SK-N-SH (cell line): ENCODE measurements at regions not wholly inside any gene's neighbourhood (a gene's known extent, or its start where the extent isn't known, plus 50 kb on each side); places are given as distances from the start of the nearest gene placed in this dataset.
"Not testable (repeated sequence)": the region's sequence is repeated elsewhere in the genome, so short reads cannot be mapped to it uniquely, and the experiment has no call there.

Experiments used
- CTCF ChIA-PET: fragments of 300-600, 350-600 bp; formaldehyde crosslinking; extraction: SDS; loops from one replicate; lab custom pipeline; 2021; lab: Yijun Ruan, JAX
- POLR2A ChIA-PET: fragments of 350-600 bp; sonication (Branson Sonifier 250); formaldehyde crosslinking; extraction: SDS; loops from one replicate; lab custom pipeline; 2020; ENCODE audit warnings: antibody characterized with exemption, inconsistent platforms; lab: Yijun Ruan, JAX
- DNase-seq: peaks from one replicate; pipeline ENCODE4 v3.0.0; 2012
- H2AFZ ChIP-seq: fragments of 200-600 bp; sonication (generic); 2 replicates; pipeline ENCODE4 v1.8.1; 2016; ENCODE audit warnings: antibody characterized with exemption, mild to moderate bottlenecking, low read depth
- H3F3A ChIP-seq: fragments of 200-600 bp; sonication (generic); replicated peaks from 2 replicates; pipeline ENCODE3; 2016; ENCODE audit warnings: antibody characterized with exemption, mild to moderate bottlenecking; ENCODE audit not compliant: insufficient read depth
- H3K27ac ChIP-seq, 2 experiments: fragments of 200-500 bp in 1 of 2; fragments of 200-600 bp in 1 of 2; sonication (Bioruptor generic) in 1 of 2; sonication (generic), shearing (Covaris generic) in 1 of 2; 2 replicates each; pipeline versions ENCODE4 v1.5.1 to v1.6.1; 2014 to 2016; ENCODE audit warnings: low read depth in 2 of 2, inconsistent platforms in 1 of 2, low read length in 1 of 2, mild to moderate bottlenecking in 1 of 2, mixed read lengths in 1 of 2
- H3K27me3 ChIP-seq: fragments of 200-600 bp; sonication (generic), shearing (Covaris generic); 2 replicates; pipeline ENCODE4 v1.6.1; 2016; ENCODE audit warnings: mixed run types; ENCODE audit not compliant: insufficient read depth
- H3K36me3 ChIP-seq, 2 experiments: fragments of 200-500 bp in 1 of 2; fragments of 200-600 bp in 1 of 2; sonication (Bioruptor generic) in 1 of 2; sonication (generic) in 1 of 2; replicated peaks in 1 of 2; 2 replicates each; pipeline versions ENCODE3 to v1.5.1; 2014 to 2016; ENCODE audit warnings: low read length in 1 of 2, mild to moderate bottlenecking in 1 of 2; ENCODE audit not compliant: insufficient read depth in 2 of 2, control insufficient read depth in 1 of 2
- H3K4me1 ChIP-seq, 2 experiments: fragments of 200-500 bp in 1 of 2; fragments of 200-600 bp in 1 of 2; sonication (Bioruptor generic) in 1 of 2; sonication (generic), shearing (Covaris generic) in 1 of 2; 2 replicates each; pipeline versions ENCODE4 v1.5.1 to v1.6.1; 2014 to 2016; ENCODE audit warnings: low read depth in 1 of 2, low read length in 1 of 2, mixed run types in 1 of 2; ENCODE audit not compliant: insufficient read depth in 2 of 2, control insufficient read depth in 1 of 2
- H3K4me2 ChIP-seq: fragments of 200-600 bp; sonication (generic), shearing (Covaris generic); 2 replicates; pipeline ENCODE4 v1.6.1; 2017; ENCODE audit warnings: mixed run types
- H3K4me3 ChIP-seq, 2 experiments: fragments of 200-500 bp in 1 of 2; fragments of 200-600 bp in 1 of 2; sonication (Bioruptor generic) in 1 of 2; sonication (generic), shearing (Covaris generic) in 1 of 2; 2 replicates each; pipeline versions ENCODE4 v1.5.1 to v1.8.1; 2014 to 2016; ENCODE audit warnings: low read depth in 2 of 2, inconsistent platforms in 1 of 2, low read length in 1 of 2, mild to moderate bottlenecking in 1 of 2, mixed read lengths in 1 of 2, moderate library complexity in 1 of 2
- H3K79me2 ChIP-seq: fragments of 200-600 bp; sonication (generic); 2 replicates; pipeline ENCODE4 v1.8.1; 2017; ENCODE audit warnings: mild to moderate bottlenecking; ENCODE audit not compliant: insufficient read depth
- H3K9ac ChIP-seq: fragments of 200-600 bp; sonication (generic); 2 replicates; pipeline ENCODE4 v1.6.1; 2017; ENCODE audit warnings: mixed run types
- H3K9me2 ChIP-seq: fragments of 200-600 bp; sonication (generic); 2 replicates; pipeline ENCODE4 v1.6.1; 2017; ENCODE audit warnings: mixed run types
- H3K9me3 ChIP-seq: fragments of 200-600 bp; sonication (generic); 2 replicates; pipeline ENCODE4 v1.6.1; 2017; ENCODE audit warnings: mixed run types, mild to moderate bottlenecking, moderate library complexity
- H4K20me1 ChIP-seq: fragments of 200-600 bp; sonication (generic); 2 replicates; pipeline ENCODE4 v1.6.1; 2017; ENCODE audit warnings: mild to moderate bottlenecking, mixed run types; ENCODE audit not compliant: insufficient read depth
- CHD2 ChIP-seq: fragments of 150-350 bp; IDR thresholded peaks from 2 replicates; pipeline ENCODE4 v1.6.1; 2018; ENCODE audit warnings: low read length; ENCODE audit not compliant: partially characterized antibody
- CTCF ChIP-seq: fragments of 200-600 bp; sonication (generic); IDR thresholded peaks from 2 replicates; pipeline ENCODE4 v1.6.1; 2017; ENCODE audit warnings: antibody characterized with exemption, mild to moderate bottlenecking, moderate library complexity
- FOSL2 ChIP-seq: IDR thresholded peaks from 2 replicates; pipeline ENCODE4 v1.4.0; 2012; ENCODE audit warnings: low read depth, mild to moderate bottlenecking, moderate library complexity, borderline replicate concordance
- GABPA ChIP-seq: IDR thresholded peaks from 2 replicates; pipeline ENCODE4 v1.4.0; 2012; ENCODE audit warnings: low read depth, mild to moderate bottlenecking
- JUND ChIP-seq: IDR thresholded peaks from 2 replicates; pipeline ENCODE4 v1.4.0; 2012
- MEF2A ChIP-seq: IDR thresholded peaks from 2 replicates; pipeline ENCODE4 v1.4.0; 2012; ENCODE audit warnings: low read depth, borderline replicate concordance
- MXI1 ChIP-seq: IDR thresholded peaks from 2 replicates; pipeline ENCODE4 v1.6.1; 2012; ENCODE audit warnings: mild to moderate bottlenecking, low read depth, low read length, improper control_type of control experiment
- NRF1 ChIP-seq: IDR thresholded peaks from 2 replicates; pipeline ENCODE4 v1.6.1; 2012; ENCODE audit warnings: low read depth, mild to moderate bottlenecking, low read length
- POLR2AphosphoS5 ChIP-seq: IDR thresholded peaks from 2 replicates; pipeline ENCODE4 v1.6.1; 2012; ENCODE audit warnings: low read depth, low read length
- RFX5 ChIP-seq: IDR thresholded peaks from 2 replicates; pipeline ENCODE4 v1.6.1; 2012; ENCODE audit warnings: mild to moderate bottlenecking, improper control_type of control experiment, low read length
- RXRA ChIP-seq: IDR thresholded peaks from 2 replicates; pipeline ENCODE4 v1.4.0; 2012; ENCODE audit warnings: low read depth, mild to moderate bottlenecking, borderline replicate concordance
- SIN3A ChIP-seq: IDR thresholded peaks from 2 replicates; pipeline ENCODE4 v1.6.1; 2012; ENCODE audit warnings: low read depth, mild to moderate bottlenecking, low read length, moderate library complexity, borderline replicate concordance
- SMC3 ChIP-seq: IDR thresholded peaks from 2 replicates; pipeline ENCODE4 v1.6.1; 2012; ENCODE audit warnings: low read depth, low read length, improper control_type of control experiment
- USF1 ChIP-seq: IDR thresholded peaks from 2 replicates; pipeline ENCODE4 v1.4.0; 2012; ENCODE audit warnings: low read depth, borderline replicate concordance
- USF2 ChIP-seq: fragments of 150-350 bp; IDR thresholded peaks from 2 replicates; pipeline ENCODE4 v1.6.1; 2017; ENCODE audit warnings: antibody characterized with exemption, low read length, low read depth, borderline replicate concordance
- YY1 ChIP-seq: IDR thresholded peaks from 2 replicates; pipeline ENCODE4 v1.4.0; 2012; ENCODE audit warnings: low read depth, mild to moderate bottlenecking
- WGBS: methylation state at CpG from one replicate; pipeline ENCODE4 v1.1.6; 2017; ENCODE audit warnings: low lambda C conversion rate; 5-methylcytosine and 5-hydroxymethylcytosine counted together
- TF ChIP-seq, protein P1 (sequence below): IDR thresholded peaks from 2 replicates; pipeline ENCODE4; 2012
- TF ChIP-seq, protein P2 (sequence below): IDR thresholded peaks from 2 replicates; pipeline ENCODE4 v1.4.0; 2012; ENCODE audit warnings: low read depth, borderline replicate concordance

- CTCF ChIA-PET: interaction anchor here (1.0 kb wide), 1 partner anchor 26 kb away, joined by 3 read pairs; no protein-coding TSS in a partner anchor
- TF ChIP-seq YY1: no peak
- TF ChIP-seq MEF2A: no peak
- TF ChIP-seq SMC3: no peak
- no peak for TF ChIP-seq RXRA
- no peak for TF ChIP-seq JUND
- no peak for TF ChIP-seq NRF1
- TF ChIP-seq CHD2: no peak
- TF ChIP-seq RFX5: no peak
- TF ChIP-seq USF2: no peak
- no peak for TF ChIP-seq FOSL2
- no peak for TF ChIP-seq GABPA
- TF ChIP-seq, protein P1, sequence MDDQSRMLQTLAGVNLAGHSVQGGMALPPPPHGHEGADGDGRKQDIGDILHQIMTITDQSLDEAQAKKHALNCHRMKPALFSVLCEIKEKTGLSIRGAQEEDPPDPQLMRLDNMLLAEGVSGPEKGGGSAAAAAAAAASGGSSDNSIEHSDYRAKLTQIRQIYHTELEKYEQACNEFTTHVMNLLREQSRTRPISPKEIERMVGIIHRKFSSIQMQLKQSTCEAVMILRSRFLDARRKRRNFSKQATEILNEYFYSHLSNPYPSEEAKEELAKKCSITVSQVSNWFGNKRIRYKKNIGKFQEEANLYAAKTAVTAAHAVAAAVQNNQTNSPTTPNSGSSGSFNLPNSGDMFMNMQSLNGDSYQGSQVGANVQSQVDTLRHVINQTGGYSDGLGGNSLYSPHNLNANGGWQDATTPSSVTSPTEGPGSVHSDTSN: no peak
- no peak for TF ChIP-seq MXI1
- TF ChIP-seq CTCF: no peak
- no peak for TF ChIP-seq POLR2AphosphoS5
- no peak for TF ChIP-seq SIN3A
- TF ChIP-seq USF1: no peak
- TF ChIP-seq, protein P2, sequence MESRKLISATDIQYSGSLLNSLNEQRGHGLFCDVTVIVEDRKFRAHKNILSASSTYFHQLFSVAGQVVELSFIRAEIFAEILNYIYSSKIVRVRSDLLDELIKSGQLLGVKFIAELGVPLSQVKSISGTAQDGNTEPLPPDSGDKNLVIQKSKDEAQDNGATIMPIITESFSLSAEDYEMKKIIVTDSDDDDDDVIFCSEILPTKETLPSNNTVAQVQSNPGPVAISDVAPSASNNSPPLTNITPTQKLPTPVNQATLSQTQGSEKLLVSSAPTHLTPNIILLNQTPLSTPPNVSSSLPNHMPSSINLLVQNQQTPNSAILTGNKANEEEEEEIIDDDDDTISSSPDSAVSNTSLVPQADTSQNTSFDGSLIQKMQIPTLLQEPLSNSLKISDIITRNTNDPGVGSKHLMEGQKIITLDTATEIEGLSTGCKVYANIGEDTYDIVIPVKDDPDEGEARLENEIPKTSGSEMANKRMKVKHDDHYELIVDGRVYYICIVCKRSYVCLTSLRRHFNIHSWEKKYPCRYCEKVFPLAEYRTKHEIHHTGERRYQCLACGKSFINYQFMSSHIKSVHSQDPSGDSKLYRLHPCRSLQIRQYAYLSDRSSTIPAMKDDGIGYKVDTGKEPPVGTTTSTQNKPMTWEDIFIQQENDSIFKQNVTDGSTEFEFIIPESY: no peak
- TF ChIP-seq, all 33 proteins: peak for 0
- Histone ChIP-seq H4K20me1 (no peaks in the 10 kb centered on the region), H3K4me1 (no peaks in the 10 kb centered on the region), H3K36me3 (no peaks in the 10 kb centered on the region), H3K9me2 (no peaks in the 10 kb centered on the region), H3K9me3 (peaks cover 3% of the 10 kb centered on the region), H3K4me2 (no peak overlapping the region), H3K4me3 (no peak overlapping the region), H3K9ac (no peak overlapping the region), H3F3A (no peaks in the 10 kb centered on the region), H3K27ac (no peak overlapping the region), H3K27me3 (no peaks in the 10 kb centered on the region; the same call in 1 of the 2 replicates), H3K79me2 (no peaks in the 10 kb centered on the region), H2AFZ (no peak overlapping the region)
- POLR2A ChIA-PET: no interaction called here
- DNase-seq: no peak
- WGBS: 22% methylated on average over 2 of the region's 2 CpGs
These were observed 92.8 kb upstream of the MSH6 start for GRCh38 chr2:47690132-47690531.

GRCh38 chr2:47689118-47689517 is 93.8 kb upstream of the MSH6 start:
- H2AFZ ChIP-seq: not testable (repeated sequence)

More at GRCh38 chr2:47689118-47689517, 93.8 kb upstream of the MSH6 start:
- CTCF ChIA-PET: interaction anchor here (1.0 kb wide), 1 partner anchor 15 kb away, joined by 3 read pairs; no protein-coding TSS in a partner anchor
- H3K4me3 ChIP-seq, H3F3A ChIP-seq, DNase-seq, H3K4me2 ChIP-seq, H3K27me3 ChIP-seq, H3K9me3 ChIP-seq, H3K27ac ChIP-seq, H3K4me1 ChIP-seq, H3K9me2 ChIP-seq, POLR2A ChIA-PET, H3K9ac ChIP-seq, H3K79me2 ChIP-seq, H4K20me1 ChIP-seq, H3K36me3 ChIP-seq: not testable (repeated sequence)
- WGBS: 76% methylated on average over 4 of the region's 4 CpGs
